A549 (cell line): ENCODE measurements at regions not wholly inside any gene's neighbourhood (a gene's known extent, or its start where the extent isn't known, plus 50 kb on each side); places are given as distances from the start of the nearest gene placed in this dataset.

Experiments
- ATAC-seq, 2 experiments: fragments of 200-7000 bp in 1 of 2; fragments of >200 bp in 1 of 2; cut with Nextera tagmentation in 1 of 2; cut with Tn5 transposase in 1 of 2; 3 replicates each; pipeline versions ENCODE4 v1.8.0 to v1.9.1; 2018 to 2020; ENCODE audit warnings: mild to moderate bottlenecking in 1 of 2, moderate library complexity in 1 of 2
- CTCF ChIA-PET: fragments of 300-600 bp; sonication (Branson Sonifier 250); formaldehyde crosslinking; extraction: SDS; loops from one replicate; lab custom pipeline; 2021; ENCODE audit warnings: antibody characterized with exemption, inconsistent platforms; lab: Yijun Ruan, JAX
- POLR2A ChIA-PET: fragments of 350-600 bp; formaldehyde crosslinking; extraction: SDS; loops from one replicate; lab custom pipeline; 2021; ENCODE audit warnings: antibody characterized with exemption, inconsistent platforms; lab: Yijun Ruan, JAX
- DNase-seq, 2 experiments: peaks; one replicate each; pipeline versions ENCODE4 v3.0.0 to v3.0.0-alpha.2; 2011 to 2016; ENCODE audit warnings: low read depth in 1 of 2, low spot score in 1 of 2
- FAIRE-seq: peaks from 2 replicates; lab custom pipeline; 2011; peaks lifted over from hg19 to GRCh38; lab: Jason Lieb, UNC
- H3K27ac ChIP-seq, 2 experiments: fragments of >200 bp; sonication (Bioruptor Twin); formaldehyde crosslinking; 3 replicates each; pipeline ENCODE4 v1.5.1; 2016 to 2017
- H3K4me1 ChIP-seq: fragments of >200 bp; sonication (Bioruptor Twin); formaldehyde crosslinking; 3 replicates; pipeline ENCODE4 v1.6.1; 2016
- H3K4me2 ChIP-seq: fragments of >200 bp; sonication (Bioruptor Twin); formaldehyde crosslinking; 3 replicates; pipeline ENCODE4 v1.6.1; 2016
- H3K4me3 ChIP-seq: fragments of >200 bp; sonication (Bioruptor Twin); formaldehyde crosslinking; 3 replicates; pipeline ENCODE4 v1.5.1; 2016
- H3K9me3 ChIP-seq: fragments of >200 bp; sonication (Bioruptor Twin); formaldehyde crosslinking; 3 replicates; pipeline ENCODE4 v1.6.1; 2016
- BCL3 ChIP-seq: fragments of >200 bp; sonication (Bioruptor Twin); formaldehyde crosslinking; IDR thresholded peaks from 3 replicates; pipeline ENCODE4 v1.6.1; 2016
- BHLHE40 ChIP-seq: IDR thresholded peaks from 2 replicates; pipeline ENCODE4 v1.6.1; 2012; ENCODE audit warnings: low read depth, low read length, inconsistent platforms
- CBX2 ChIP-seq: fragments of 200-600 bp; sonication (generic); IDR thresholded peaks from 2 replicates; pipeline ENCODE4 v1.6.1; 2016; ENCODE audit warnings: low read depth, mild to moderate bottlenecking, borderline replicate concordance
- CBX8 ChIP-seq: fragments of 200-600 bp; sonication (generic); IDR thresholded peaks from 2 replicates; pipeline ENCODE4 v1.6.1; 2016
- EHMT2 ChIP-seq: fragments of 200-600 bp; sonication (generic); IDR thresholded peaks from 2 replicates; pipeline ENCODE4 v1.6.1; 2016; ENCODE audit warnings: antibody characterized with exemption, low read depth, mild to moderate bottlenecking, moderate library complexity
- ESRRA ChIP-seq: fragments of 150-350 bp; IDR thresholded peaks from 2 replicates; pipeline ENCODE4 v1.6.1; 2014; ENCODE audit warnings: mild to moderate bottlenecking, low read length, borderline replicate concordance
- FOSB ChIP-seq: fragments of 250-450 bp; sonication (Bioruptor Pico); IDR thresholded peaks from 2 replicates; pipeline ENCODE4 v1.5.0; 2020; ENCODE audit warnings: mild to moderate bottlenecking, moderate library complexity
- FOXS1 ChIP-seq: fragments of 250-450 bp; sonication (Bioruptor Pico); IDR thresholded peaks from 2 replicates; pipeline ENCODE4 v1.5.0; 2020; ENCODE audit warnings: mild to moderate bottlenecking, moderate library complexity
- GATA3 ChIP-seq: IDR thresholded peaks from 2 replicates; pipeline ENCODE4 v1.6.1; 2012; ENCODE audit warnings: borderline replicate concordance
- HES2 ChIP-seq: fragments of >200 bp; sonication (Bioruptor Twin); formaldehyde crosslinking; IDR thresholded peaks from 2 replicates; pipeline ENCODE4 v1.6.1; 2016
- HEYL ChIP-seq: fragments of 250-450 bp; sonication (Bioruptor Pico); IDR thresholded peaks from 2 replicates; pipeline ENCODE4 v1.8.0; 2021; ENCODE audit warnings: mild to moderate bottlenecking, moderate library complexity
- HOXB5 ChIP-seq: fragments of 250-450 bp; sonication (Bioruptor Pico); IDR thresholded peaks from 2 replicates; pipeline ENCODE4 v1.5.0; 2020; ENCODE audit warnings: mild to moderate bottlenecking, moderate library complexity
- JUN ChIP-seq, 2 experiments: fragments of >200 bp; sonication (Bioruptor Twin); formaldehyde crosslinking; IDR thresholded peaks; 2 replicates in 1 of 2; 3 replicates in 1 of 2; pipeline ENCODE4 v1.6.1; 2016 to 2017
- MAZ ChIP-seq: fragments of 150-350 bp; IDR thresholded peaks from 2 replicates; pipeline ENCODE4 v1.6.1; 2014; ENCODE audit warnings: antibody characterized with exemption, low read depth, low read length, borderline replicate concordance
- MYC ChIP-seq: IDR thresholded peaks from 2 replicates; pipeline ENCODE4 v1.6.1; 2012; ENCODE audit warnings: mild to moderate bottlenecking, inconsistent platforms, low read length, improper control_type of control experiment, borderline replicate concordance
- NPAS2 ChIP-seq: fragments of 250-450 bp; sonication (Bioruptor Pico); IDR thresholded peaks from 2 replicates; pipeline ENCODE4 v1.8.0; 2022; ENCODE audit warnings: mild to moderate bottlenecking, moderate library complexity, borderline replicate concordance
- PHF8 ChIP-seq: fragments of 200-600 bp; sonication (generic); IDR thresholded peaks from 2 replicates; pipeline ENCODE4 v1.6.1; 2016; ENCODE audit warnings: low read depth, mild to moderate bottlenecking, antibody characterized with exemption, moderate library complexity, borderline replicate concordance
- RAD21 ChIP-seq, 2 experiments: fragments of >200 bp in 1 of 2; sonication (Bioruptor Twin) in 1 of 2; formaldehyde crosslinking in 1 of 2; IDR thresholded peaks in 1 of 2; conservative IDR thresholded peaks in 1 of 2; 2 replicates in 1 of 2; 3 replicates in 1 of 2; pipeline ENCODE4 v1.6.1; 2012 to 2018; ENCODE audit warnings: inconsistent platforms in 1 of 2
- RFX5 ChIP-seq: fragments of 450-650 bp; IDR thresholded peaks from 2 replicates; pipeline ENCODE4 v1.7.1; 2014; ENCODE audit warnings: antibody characterized with exemption, mild to moderate bottlenecking, moderate library complexity
- RNF2 ChIP-seq: fragments of 200-600 bp; sonication (generic); IDR thresholded peaks from 2 replicates; pipeline ENCODE4 v1.6.1; 2016; ENCODE audit warnings: low read depth, mild to moderate bottlenecking, antibody characterized with exemption, moderate library complexity, borderline replicate concordance
- SMC3 ChIP-seq: fragments of >200 bp; sonication (Bioruptor Twin); formaldehyde crosslinking; IDR thresholded peaks from 3 replicates; pipeline ENCODE4 v1.6.1; 2018; ENCODE audit warnings: inconsistent platforms
- SREBF2 ChIP-seq: fragments of 450-650 bp; IDR thresholded peaks from 2 replicates; pipeline ENCODE4 v1.6.1; 2014; ENCODE audit warnings: mild to moderate bottlenecking, moderate library complexity
- TFCP2L1 ChIP-seq: fragments of 250-450 bp; sonication (Bioruptor Pico); IDR thresholded peaks from 2 replicates; pipeline ENCODE4 v1.5.0; 2021; ENCODE audit warnings: mild to moderate bottlenecking
- ZC3H11A ChIP-seq: fragments of 450-650 bp; IDR thresholded peaks from 2 replicates; pipeline ENCODE4 v1.6.1; 2014; ENCODE audit warnings: antibody characterized with exemption, mild to moderate bottlenecking
- ZNF302 ChIP-seq: fragments of 250-450 bp; sonication (Bioruptor Pico); IDR thresholded peaks from 2 replicates; pipeline ENCODE4 v1.9.0; 2021; ENCODE audit warnings: inconsistent platforms, mild to moderate bottlenecking, moderate library complexity
- WGBS: methylation state at CpG from one replicate; pipeline ENCODE4 v1.1.6; 2017; ENCODE audit errors: missing lambda C conversion rate; 5-methylcytosine and 5-hydroxymethylcytosine counted together
- TF ChIP-seq, protein P1 (sequence below): IDR thresholded peaks from 2 replicates; pipeline ENCODE4 v1.6.1; 2012
- TF ChIP-seq, protein P2 (sequence below): fragments of 450-650 bp; IDR thresholded peaks from 2 replicates; pipeline ENCODE4 v1.6.1; 2014; ENCODE audit warnings: antibody characterized with exemption
- TF ChIP-seq, protein P3 (sequence below): IDR thresholded peaks from 2 replicates; pipeline ENCODE4 v1.6.1; 2012; ENCODE audit warnings: low read depth, borderline replicate concordance
- TF ChIP-seq, protein P4 (sequence below): fragments of 150-350 bp; IDR thresholded peaks from 2 replicates; pipeline ENCODE4 v1.6.1; 2014; ENCODE audit warnings: low read depth, mild to moderate bottlenecking, low read length
- TF ChIP-seq, protein P5 (sequence below): fragments of 250-450 bp; sonication (Bioruptor Pico); IDR thresholded peaks from 2 replicates; pipeline ENCODE4 v1.5.0; 2021; ENCODE audit warnings: mild to moderate bottlenecking, moderate library complexity, borderline replicate concordance

- TF ChIP-seq, protein P1, sequence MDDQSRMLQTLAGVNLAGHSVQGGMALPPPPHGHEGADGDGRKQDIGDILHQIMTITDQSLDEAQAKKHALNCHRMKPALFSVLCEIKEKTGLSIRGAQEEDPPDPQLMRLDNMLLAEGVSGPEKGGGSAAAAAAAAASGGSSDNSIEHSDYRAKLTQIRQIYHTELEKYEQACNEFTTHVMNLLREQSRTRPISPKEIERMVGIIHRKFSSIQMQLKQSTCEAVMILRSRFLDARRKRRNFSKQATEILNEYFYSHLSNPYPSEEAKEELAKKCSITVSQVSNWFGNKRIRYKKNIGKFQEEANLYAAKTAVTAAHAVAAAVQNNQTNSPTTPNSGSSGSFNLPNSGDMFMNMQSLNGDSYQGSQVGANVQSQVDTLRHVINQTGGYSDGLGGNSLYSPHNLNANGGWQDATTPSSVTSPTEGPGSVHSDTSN: no peak
- no peak for TF ChIP-seq HES2
- TF ChIP-seq, protein P2, sequence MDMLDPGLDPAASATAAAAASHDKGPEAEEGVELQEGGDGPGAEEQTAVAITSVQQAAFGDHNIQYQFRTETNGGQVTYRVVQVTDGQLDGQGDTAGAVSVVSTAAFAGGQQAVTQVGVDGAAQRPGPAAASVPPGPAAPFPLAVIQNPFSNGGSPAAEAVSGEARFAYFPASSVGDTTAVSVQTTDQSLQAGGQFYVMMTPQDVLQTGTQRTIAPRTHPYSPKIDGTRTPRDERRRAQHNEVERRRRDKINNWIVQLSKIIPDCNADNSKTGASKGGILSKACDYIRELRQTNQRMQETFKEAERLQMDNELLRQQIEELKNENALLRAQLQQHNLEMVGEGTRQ: no peak
- TF ChIP-seq GATA3: no peak
- no peak for TF ChIP-seq MYC
- no peak for TF ChIP-seq EHMT2
- TF ChIP-seq SREBF2: no peak
- no peak for TF ChIP-seq ZNF302
- TF ChIP-seq FOXS1 (CRISPR knock-in tag): no peak
- no peak for TF ChIP-seq BHLHE40
- no peak for TF ChIP-seq HOXB5 (CRISPR knock-in tag)
- TF ChIP-seq, protein P3, sequence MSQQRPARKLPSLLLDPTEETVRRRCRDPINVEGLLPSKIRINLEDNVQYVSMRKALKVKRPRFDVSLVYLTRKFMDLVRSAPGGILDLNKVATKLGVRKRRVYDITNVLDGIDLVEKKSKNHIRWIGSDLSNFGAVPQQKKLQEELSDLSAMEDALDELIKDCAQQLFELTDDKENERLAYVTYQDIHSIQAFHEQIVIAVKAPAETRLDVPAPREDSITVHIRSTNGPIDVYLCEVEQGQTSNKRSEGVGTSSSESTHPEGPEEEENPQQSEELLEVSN: no peak
- TF ChIP-seq ZC3H11A: no peak
- no peak for TF ChIP-seq JUN (IDR thresholded peaks at IDR 0.05)
- no peak for TF ChIP-seq RNF2
- CTCF ChIA-PET: no interaction called here
Observed at GRCh38 chr6:141981190-141981589, 151.5 kb upstream of the GJE1 start.

GRCh38 chr6:141977782-141978181 lies 154.9 kb upstream of the GJE1 start:
- TF ChIP-seq CBX2 (no peak), TFCP2L1 (no peak), MAZ (no peak), GATA3 (no peak), BCL3 (no peak), RFX5 (no peak), ESRRA (no peak), FOSB (CRISPR knock-in tag) (no peak), HEYL (CRISPR knock-in tag) (no peak), CBX8 (no peak), SREBF2 (no peak), SMC3 (no peak), PHF8 (no peak), FOXS1 (CRISPR knock-in tag) (no peak), NPAS2 (CRISPR knock-in tag) (no peak), RAD21 (conservative IDR thresholded peaks at IDR 0.05 in 1 of 2, IDR thresholded peaks at IDR 0.05 in 1 of 2) (no peak)
- TF ChIP-seq, protein P4, sequence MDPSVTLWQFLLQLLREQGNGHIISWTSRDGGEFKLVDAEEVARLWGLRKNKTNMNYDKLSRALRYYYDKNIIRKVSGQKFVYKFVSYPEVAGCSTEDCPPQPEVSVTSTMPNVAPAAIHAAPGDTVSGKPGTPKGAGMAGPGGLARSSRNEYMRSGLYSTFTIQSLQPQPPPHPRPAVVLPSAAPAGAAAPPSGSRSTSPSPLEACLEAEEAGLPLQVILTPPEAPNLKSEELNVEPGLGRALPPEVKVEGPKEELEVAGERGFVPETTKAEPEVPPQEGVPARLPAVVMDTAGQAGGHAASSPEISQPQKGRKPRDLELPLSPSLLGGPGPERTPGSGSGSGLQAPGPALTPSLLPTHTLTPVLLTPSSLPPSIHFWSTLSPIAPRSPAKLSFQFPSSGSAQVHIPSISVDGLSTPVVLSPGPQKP: no peak
- TF ChIP-seq, protein P5, sequence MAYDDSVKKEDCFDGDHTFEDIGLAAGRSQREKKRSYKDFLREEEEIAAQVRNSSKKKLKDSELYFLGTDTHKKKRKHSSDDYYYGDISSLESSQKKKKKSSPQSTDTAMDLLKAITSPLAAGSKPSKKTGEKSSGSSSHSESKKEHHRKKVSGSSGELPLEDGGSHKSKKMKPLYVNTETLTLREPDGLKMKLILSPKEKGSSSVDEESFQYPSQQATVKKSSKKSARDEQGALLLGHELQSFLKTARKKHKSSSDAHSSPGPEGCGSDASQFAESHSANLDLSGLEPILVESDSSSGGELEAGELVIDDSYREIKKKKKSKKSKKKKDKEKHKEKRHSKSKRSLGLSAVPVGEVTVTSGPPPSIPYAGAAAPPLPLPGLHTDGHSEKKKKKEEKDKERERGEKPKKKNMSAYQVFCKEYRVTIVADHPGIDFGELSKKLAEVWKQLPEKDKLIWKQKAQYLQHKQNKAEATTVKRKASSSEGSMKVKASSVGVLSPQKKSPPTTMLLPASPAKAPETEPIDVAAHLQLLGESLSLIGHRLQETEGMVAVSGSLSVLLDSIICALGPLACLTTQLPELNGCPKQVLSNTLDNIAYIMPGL: no peak
- no peak for ATAC-seq
- CTCF ChIA-PET: interaction anchor here (1.5 kb wide), 1 partner anchor 11 kb away, joined by 5 read pairs; no protein-coding TSS in a partner anchor

More at GRCh38 chr6:141981190-141981589, 151.5 kb upstream of the GJE1 start:
- POLR2A ChIA-PET: no interaction called here
- H3K4me3 ChIP-seq: no peak overlapping the region
- H3K9me3 ChIP-seq: no peaks in the 10 kb centered on the region
- FAIRE-seq (no peak), ATAC-seq (no peak), DNase-seq (no peak)
- H3K27ac ChIP-seq: no peak overlapping the region
- no peaks in the 10 kb centered on the region for H3K4me1 ChIP-seq
- no peak overlapping the region for H3K4me2 ChIP-seq

More at GRCh38 chr6:141977782-141978181, 154.9 kb upstream of the GJE1 start:
- H3K4me2 ChIP-seq: no peak overlapping the region
- 69% methylated on average over 2 of the region's 2 CpGs for WGBS
- POLR2A ChIA-PET: no interaction called here
- H3K4me3 ChIP-seq: no peak overlapping the region
- H3K4me1 ChIP-seq: no peaks in the 10 kb centered on the region
- H3K9me3 ChIP-seq: no peaks in the 10 kb centered on the region
- DNase-seq (no peak), FAIRE-seq (no peak)
- no peak overlapping the region for H3K27ac ChIP-seq
